Stomach (tissue), 8 donors: ENCODE measurements at regions not wholly inside any gene's neighbourhood (a gene's known extent, or its start where the extent isn't known, plus 50 kb on each side); places are given as distances from the start of the nearest gene placed in this dataset.
"Not testable (repeated sequence)": the region's sequence is repeated elsewhere in the genome, so short reads cannot be mapped to it uniquely, and the experiment has no call there.

ENCODE experiments used
- DNase-seq, 2 donors: peaks; one replicate each; pipeline versions ENCODE4 v3.0.0 to v3.0.0-alpha.2; 2013 to 2019
- H3K27ac ChIP-seq, 5 donors: fragments of 200-600 bp in 4 of 5; sonication (generic) in 4 of 5; one replicate each; pipeline ENCODE4 v1.5.1; 2013 to 2019; ENCODE audit warnings: mild to moderate bottlenecking in 1 of 5, moderate library complexity in 1 of 5
- H3K27me3 ChIP-seq, 3 donors: fragments of 200-600 bp; sonication (generic); one replicate each; pipeline ENCODE4 v1.5.1; 2017 to 2019; ENCODE audit warnings: mixed run types in 1 of 3
- H3K36me3 ChIP-seq, 4 donors: fragments of 200-600 bp; sonication (generic); 1 replicate in 3 of 4; 2 replicates in 1 of 4; pipeline ENCODE4 v1.5.1; 2016 to 2019
- H3K4me1 ChIP-seq, 4 donors: fragments of 200-600 bp; sonication (generic); one replicate each; pipeline ENCODE4 v1.5.1; 2016 to 2019
- H3K4me3 ChIP-seq, 4 donors: fragments of 200-600 bp; sonication (generic) in 3 of 4; one replicate each; pipeline ENCODE4 v1.5.1; 2016 to 2019; ENCODE audit warnings: mild to moderate bottlenecking in 1 of 4
- H3K9me3 ChIP-seq, 4 donors: fragments of 200-600 bp; sonication (generic); one replicate each; pipeline ENCODE4 v1.5.1; 2016 to 2019
- EP300 ChIP-seq: sonication (generic); formaldehyde crosslinking; IDR thresholded peaks from one replicate; pipeline ENCODE4 v1.6.1; 2017; ENCODE audit warnings: antibody characterized with exemption
- POLR2A ChIP-seq, 4 donors: fragments of 450-650 bp; IDR thresholded peaks; one replicate each; pipeline ENCODE4 v1.6.1; 2016; ENCODE audit warnings: antibody characterized with exemption in 4 of 4, control low read depth in 2 of 4, mild to moderate bottlenecking in 1 of 4, moderate library complexity in 1 of 4
- POLR2AphosphoS5 ChIP-seq, 3 donors: sonication (generic); formaldehyde crosslinking; IDR thresholded peaks; one replicate each; pipeline ENCODE4 v1.6.1; 2016; ENCODE audit warnings: antibody characterized with exemption in 3 of 3
- WGBS, 5 donors: extraction: QIAGEN DNeasy Blood & Tissue Kit in 3 of 5; methylation state at CpG; one replicate each; pipeline versions ENCODE4 v1.1.5 to v1.1.7; 2013 to 2018; 5-methylcytosine and 5-hydroxymethylcytosine counted together
- intact Hi-C: fragments of 100-400 bp; cut with DNase I; formaldehyde crosslinking; loops from one replicate; pipeline ENCODE4 v1.15.1; 2023; ENCODE audit warnings: low total_unique reads
- TF ChIP-seq, protein P1 (sequence below), 7 experiments: fragments of 450-650 bp in 4 of 7; fragments of 200-600 bp in 3 of 7; sonication (generic) in 3 of 7; IDR thresholded peaks; one replicate each; pipeline ENCODE4 v1.5.1; 2016 to 2019; ENCODE audit warnings: antibody characterized with exemption in 7 of 7, control low read depth in 2 of 7, mild to moderate bottlenecking in 1 of 7
- donor health status: healthy with polysubstance abuse.
- donor health status: Bipolar disorder and iron deficiency.
- donor health status: healthy.

DNA sequence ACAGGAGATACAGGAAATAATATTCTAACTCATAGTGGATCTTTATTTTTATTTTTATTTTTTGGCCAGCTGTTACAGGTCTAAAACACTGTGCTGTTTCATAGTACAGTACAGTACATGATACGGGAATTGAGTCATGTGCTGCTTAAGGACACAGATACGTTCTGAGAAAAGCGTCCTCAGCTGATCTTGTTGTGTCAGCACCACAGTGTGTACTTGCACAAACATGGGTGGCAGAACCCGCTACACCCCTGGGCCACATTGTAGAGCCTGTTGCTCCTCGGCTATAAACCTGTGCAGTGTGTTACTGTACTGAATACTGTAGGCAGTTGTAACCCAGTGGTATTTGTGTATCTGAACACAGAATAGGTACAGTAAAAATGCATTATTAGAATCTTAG lies 183.4 kb downstream of the OR4M2 start:
- intact Hi-C loops: no loop called here
- Histone ChIP-seq H3K36me3 (no peaks in the 10 kb centered on the region), H3K4me3 (no peak overlapping the region), H3K9me3 (peaks cover 0 to 6% (median 1%) of the 10 kb centered on the region in 4 donors), H3K4me1 (no peaks in the 10 kb centered on the region), H3K27me3 (no peaks in the 10 kb centered on the region), H3K27ac (no peak overlapping the region)
- no peak for DNase-seq
- 68 to 77% (median 76%) methylated on average over 5 of the region's 5 CpGs for WGBS, 5 donors
- TF ChIP-seq, protein P1, sequence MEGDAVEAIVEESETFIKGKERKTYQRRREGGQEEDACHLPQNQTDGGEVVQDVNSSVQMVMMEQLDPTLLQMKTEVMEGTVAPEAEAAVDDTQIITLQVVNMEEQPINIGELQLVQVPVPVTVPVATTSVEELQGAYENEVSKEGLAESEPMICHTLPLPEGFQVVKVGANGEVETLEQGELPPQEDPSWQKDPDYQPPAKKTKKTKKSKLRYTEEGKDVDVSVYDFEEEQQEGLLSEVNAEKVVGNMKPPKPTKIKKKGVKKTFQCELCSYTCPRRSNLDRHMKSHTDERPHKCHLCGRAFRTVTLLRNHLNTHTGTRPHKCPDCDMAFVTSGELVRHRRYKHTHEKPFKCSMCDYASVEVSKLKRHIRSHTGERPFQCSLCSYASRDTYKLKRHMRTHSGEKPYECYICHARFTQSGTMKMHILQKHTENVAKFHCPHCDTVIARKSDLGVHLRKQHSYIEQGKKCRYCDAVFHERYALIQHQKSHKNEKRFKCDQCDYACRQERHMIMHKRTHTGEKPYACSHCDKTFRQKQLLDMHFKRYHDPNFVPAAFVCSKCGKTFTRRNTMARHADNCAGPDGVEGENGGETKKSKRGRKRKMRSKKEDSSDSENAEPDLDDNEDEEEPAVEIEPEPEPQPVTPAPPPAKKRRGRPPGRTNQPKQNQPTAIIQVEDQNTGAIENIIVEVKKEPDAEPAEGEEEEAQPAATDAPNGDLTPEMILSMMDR (IDR thresholded peaks at IDR 0.05): no peak
- TF ChIP-seq POLR2A (IDR thresholded peaks at IDR 0.05): no peak
- TF ChIP-seq POLR2AphosphoS5 (IDR thresholded peaks at IDR 0.05): no peak
- TF ChIP-seq EP300: no peak

DNA sequence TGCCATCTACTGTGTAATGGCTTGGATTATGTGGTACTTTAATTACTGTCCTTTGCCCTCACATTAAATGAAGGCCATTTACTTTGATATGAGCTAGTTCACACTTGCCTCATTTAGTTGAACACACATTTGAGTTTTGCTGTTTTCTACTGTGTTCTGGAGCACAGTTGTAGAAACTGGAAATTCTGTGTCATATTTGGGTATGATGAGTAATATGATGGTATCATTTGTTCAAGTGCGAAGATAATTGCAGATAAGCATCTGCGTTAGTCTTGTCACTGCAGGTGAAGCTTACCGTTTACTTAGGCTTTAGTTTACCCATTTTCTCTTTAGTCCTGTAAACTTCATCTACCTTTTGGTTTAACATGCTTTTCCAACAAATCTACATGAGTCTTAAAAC lies 183.9 kb downstream of the OR4M2 start:
- H3K4me1 ChIP-seq, H3K36me3 ChIP-seq, H3K4me3 ChIP-seq, DNase-seq, H3K9me3 ChIP-seq, H3K27me3 ChIP-seq, H3K27ac ChIP-seq, intact Hi-C loops: not testable (repeated sequence)
- WGBS, 5 donors: 80 to 84% (median 81%) methylated on average over 3 of the region's 3 CpGs

DNA sequence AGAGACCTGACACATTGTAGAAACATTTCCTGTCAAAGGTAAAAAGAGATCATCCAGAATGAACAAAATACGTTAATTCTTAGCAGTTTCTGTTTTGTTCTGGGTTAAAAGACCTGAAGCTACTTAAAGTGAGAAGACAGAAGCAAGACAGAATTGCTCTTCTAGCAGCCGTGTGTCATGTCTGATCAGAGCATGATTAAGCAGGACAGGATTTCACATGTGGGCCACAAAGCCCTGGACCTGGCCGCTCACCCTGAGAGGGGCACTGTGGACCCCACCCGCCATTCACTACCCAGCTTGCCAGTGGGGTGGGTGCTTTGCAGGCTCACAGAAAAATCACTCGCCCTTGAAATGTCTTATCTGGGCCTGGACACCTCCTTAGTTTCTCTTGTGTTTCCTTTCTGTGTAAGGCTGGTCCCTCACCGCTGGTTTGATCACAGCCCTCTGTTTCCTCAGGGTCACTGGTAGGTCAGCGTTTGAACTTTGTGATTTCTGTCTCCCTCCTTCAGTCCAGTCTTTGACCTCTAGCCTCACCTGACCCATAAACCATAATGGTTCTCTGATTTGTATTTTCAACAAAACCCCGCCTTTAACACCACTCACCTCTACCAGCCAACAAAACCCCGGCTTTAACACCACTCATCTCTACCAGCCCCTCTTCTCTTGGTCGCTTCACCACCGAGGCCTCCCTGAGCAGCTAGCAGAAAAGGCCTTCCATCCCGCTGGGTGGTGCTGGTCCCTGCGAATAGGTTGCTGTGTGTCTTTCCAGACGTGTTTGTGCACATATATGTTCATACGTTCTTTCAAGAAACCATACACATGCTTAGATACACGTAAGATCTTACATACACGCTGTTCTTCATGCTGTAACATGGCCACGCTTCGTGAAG lies 185.0 kb downstream of the OR4M2 start:
- Histone ChIP-seq H3K36me3 (no peaks in the 10 kb centered on the region), H3K4me1 (no peaks in the 10 kb centered on the region), H3K27me3 (no peaks in the 10 kb centered on the region), H3K27ac (peak overlapping the region in 1 of 5 donors; percentile 14), H3K4me3 (no peak overlapping the region), H3K9me3 (peaks cover 0 to 4% (median 0%) of the 10 kb centered on the region in 4 donors)
- intact Hi-C loops: no loop called here
- WGBS, 5 donors: 75 to 85% (median 76%) methylated on average over 19 of the region's 19 CpGs
- TF ChIP-seq EP300: no peak
- no peak for TF ChIP-seq POLR2A (IDR thresholded peaks at IDR 0.05)
- no peak for TF ChIP-seq POLR2AphosphoS5 (IDR thresholded peaks at IDR 0.05)
- TF ChIP-seq, protein P1 (IDR thresholded peaks at IDR 0.05): no peak
- no peak for DNase-seq

DNA sequence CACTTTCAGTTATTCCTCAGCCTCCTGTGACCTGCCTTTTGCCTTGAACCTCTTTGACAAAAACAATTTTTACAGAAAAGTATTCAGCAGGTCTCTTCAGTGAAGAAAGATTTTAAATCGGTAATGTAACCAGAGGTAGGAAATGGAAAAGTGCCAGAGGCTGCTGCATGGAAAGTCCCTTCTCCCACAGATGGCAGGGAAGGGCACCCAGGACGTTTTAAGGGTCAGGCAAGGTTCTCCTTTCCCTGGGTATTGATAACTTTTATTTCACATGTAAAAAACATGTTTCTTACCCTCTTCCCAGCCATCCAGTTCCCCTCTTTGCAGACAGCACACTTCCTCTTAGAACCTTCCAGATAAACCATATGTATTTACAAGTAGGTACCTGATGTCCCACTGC lies 185.6 kb downstream of the OR4M2 start:
- Histone ChIP-seq H3K27ac (no peak overlapping the region), H3K4me1 (no peaks in the 10 kb centered on the region), H3K4me3 (no peak overlapping the region), H3K27me3 (no peaks in the 10 kb centered on the region), H3K9me3 (peaks cover 0 to 4% (median 0%) of the 10 kb centered on the region in 4 donors), H3K36me3 (no peaks in the 10 kb centered on the region)
- DNase-seq: no peak
- TF ChIP-seq POLR2AphosphoS5 (IDR thresholded peaks at IDR 0.05) (no peak), POLR2A (IDR thresholded peaks at IDR 0.05) (no peak), EP300 (no peak)
- TF ChIP-seq, protein P1 (IDR thresholded peaks at IDR 0.05): no peak
- 20 to 39% (median 33%) methylated on average over 2 of the region's 2 CpGs for WGBS, 5 donors
- intact Hi-C loops: no loop called here

DNA sequence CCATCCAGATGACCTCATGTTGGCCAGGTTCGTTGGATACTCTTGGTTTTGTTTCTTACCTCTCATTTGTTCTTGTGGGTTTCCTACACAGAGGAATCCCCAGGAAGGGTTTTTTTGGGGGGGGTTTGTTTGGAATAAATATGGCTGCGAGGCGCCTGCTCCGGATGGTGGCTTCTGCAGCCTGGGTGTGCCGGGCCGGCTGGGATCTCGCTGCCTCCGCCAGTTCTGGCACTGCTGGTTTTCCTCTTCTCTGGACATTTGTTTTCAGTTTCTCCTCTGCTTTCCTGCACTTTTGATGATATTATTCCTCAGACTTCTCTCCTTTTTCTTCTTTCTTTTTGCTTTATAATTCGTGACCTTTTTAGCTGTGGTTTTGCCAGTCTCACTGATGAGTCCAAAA lies 187.4 kb downstream of the OR4M2 start:
- Histone ChIP-seq H3K9me3 (peaks cover 0 to 4% (median 0%) of the 10 kb centered on the region in 4 donors), H3K4me1 (no peaks in the 10 kb centered on the region), H3K27me3 (no peaks in the 10 kb centered on the region), H3K36me3 (no peaks in the 10 kb centered on the region), H3K27ac (no peak overlapping the region), H3K4me3 (no peak overlapping the region)
- intact Hi-C loops: no loop called here
- 84 to 89% (median 86%) methylated on average over 9 of the region's 9 CpGs for WGBS, 5 donors
- no peak for TF ChIP-seq POLR2AphosphoS5 (IDR thresholded peaks at IDR 0.05)
- TF ChIP-seq POLR2A (IDR thresholded peaks at IDR 0.05): no peak
- TF ChIP-seq, protein P1 (IDR thresholded peaks at IDR 0.05): no peak
- TF ChIP-seq EP300: no peak
- DNase-seq: no peak

DNA sequence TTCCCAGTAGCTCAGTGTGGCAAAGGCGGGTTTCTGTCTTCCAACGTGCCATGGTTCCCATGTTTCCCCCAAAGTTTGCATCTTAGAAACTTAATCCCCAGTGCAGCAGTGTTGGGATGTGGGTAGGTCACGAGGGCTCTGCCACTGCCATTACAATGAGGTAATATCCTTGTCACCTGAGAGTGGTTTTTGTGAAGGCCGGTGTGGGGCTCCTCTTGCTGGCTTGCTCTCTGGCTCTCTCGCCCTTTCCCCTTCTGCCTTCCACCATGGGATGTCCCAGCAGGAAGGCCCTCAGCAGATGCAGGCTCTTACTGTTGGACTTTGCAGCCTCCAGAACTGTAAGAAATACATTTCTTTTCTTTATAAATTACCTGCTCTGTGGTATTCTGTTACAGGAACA lies 187.9 kb downstream of the OR4M2 start:
- DNase-seq, intact Hi-C loops, H3K4me1 ChIP-seq, H3K4me3 ChIP-seq, H3K27ac ChIP-seq, H3K9me3 ChIP-seq, H3K27me3 ChIP-seq, H3K36me3 ChIP-seq: not testable (repeated sequence)
- 68 to 85% (median 79%) methylated on average over 5 of the region's 5 CpGs for WGBS, 5 donors

DNA sequence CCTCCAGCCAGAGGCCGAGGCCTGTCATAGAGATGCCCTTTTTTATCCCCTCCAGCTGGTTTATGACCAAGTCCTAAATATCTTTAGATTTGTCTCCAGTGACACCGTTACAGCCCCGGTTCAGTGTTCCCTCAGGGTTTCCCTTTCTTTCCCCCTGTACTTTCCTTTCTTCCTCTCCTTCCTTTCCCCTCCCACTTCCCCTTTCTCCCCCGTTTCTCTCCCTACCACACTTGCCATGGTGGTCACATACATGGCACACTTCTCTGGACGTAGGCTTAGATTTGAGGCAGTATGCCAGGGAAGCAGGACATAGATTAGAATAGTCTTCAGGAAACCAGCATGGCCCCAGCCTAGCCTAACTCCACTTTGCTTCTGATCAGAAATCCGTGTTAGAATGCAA lies 188.3 kb downstream of the OR4M2 start:
- H3K36me3 ChIP-seq, H3K4me1 ChIP-seq, DNase-seq, H3K27ac ChIP-seq, H3K27me3 ChIP-seq, H3K9me3 ChIP-seq, intact Hi-C loops, H3K4me3 ChIP-seq: not testable (repeated sequence)
- 59 to 72% (median 64%) methylated on average over 6 of the region's 6 CpGs for WGBS, 5 donors
